Activated CD4-positive, alpha-beta T cell treated with anti-CD3 and anti-CD28 coated beads for 48 hours (primary cell): ENCODE measurements at regions not wholly inside any gene's neighbourhood (a gene's known extent, or its start where the extent isn't known, plus 50 kb on each side); places are given as distances from the start of the nearest gene placed in this dataset.

Experiments used
- DNase-seq: peaks from one replicate; pipeline ENCODE4 v3.0.0-alpha.2; 2020

DNA sequence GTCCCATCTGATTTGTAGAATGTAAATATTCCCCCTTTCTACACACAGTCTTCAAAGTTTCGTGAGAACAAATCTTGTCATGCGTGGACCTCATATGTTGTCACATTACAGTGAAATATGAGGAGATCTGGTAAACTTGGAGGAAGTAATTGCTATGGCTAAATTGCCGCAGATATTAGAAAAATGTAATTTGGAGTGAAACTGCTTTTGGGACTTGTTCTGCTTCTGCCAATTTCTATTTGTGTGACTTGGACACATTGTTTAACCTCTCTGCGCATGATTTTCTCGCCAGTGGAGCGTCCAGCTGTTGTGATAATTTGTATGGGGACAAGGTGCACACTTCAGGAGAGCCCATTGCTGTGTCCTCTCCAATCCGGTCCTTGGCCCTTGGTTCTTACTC, 693.1 kb upstream of the SLC10A2 start:
- no peak for DNase-seq

DNA sequence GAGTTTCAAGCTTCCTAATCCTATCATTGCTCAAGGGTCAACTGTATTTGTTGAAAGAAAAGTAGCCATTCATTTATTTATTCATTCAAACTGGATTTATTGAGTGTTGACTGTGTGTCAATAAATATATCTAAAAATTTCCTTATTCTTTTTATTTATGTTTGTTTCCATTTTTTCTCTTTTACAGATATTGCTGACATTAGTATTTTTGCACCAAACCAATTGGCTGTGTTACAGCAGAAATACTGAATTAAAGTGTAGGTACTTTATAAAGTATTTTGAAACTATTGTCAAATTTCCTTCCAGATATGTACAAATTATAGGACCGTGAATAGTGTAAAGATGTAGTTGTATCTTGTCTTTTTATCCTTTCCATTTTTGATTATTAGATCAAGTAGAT, 692.0 kb upstream of the SLC10A2 start:
- DNase-seq, result no peak

DNA sequence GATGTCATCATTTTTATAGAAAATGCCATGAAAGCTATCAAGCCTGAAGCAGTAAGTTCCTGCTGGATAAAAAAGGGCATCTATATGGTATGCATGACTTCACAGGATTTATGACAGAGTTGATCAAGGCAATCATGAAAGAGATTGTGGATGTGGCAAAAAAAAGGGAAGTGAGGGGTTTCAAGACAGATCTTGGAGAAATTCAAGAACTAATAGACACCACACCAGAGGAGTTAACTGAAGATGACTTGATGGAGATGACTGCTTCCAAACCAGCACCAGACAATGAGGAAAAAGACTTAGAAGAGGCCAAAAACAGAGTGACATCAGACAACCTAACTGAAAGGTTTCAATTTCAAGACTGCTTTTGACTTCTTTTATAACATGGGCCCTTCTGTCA, 691.1 kb upstream of the SLC10A2 start:
- DNase-seq, result no peak

DNA sequence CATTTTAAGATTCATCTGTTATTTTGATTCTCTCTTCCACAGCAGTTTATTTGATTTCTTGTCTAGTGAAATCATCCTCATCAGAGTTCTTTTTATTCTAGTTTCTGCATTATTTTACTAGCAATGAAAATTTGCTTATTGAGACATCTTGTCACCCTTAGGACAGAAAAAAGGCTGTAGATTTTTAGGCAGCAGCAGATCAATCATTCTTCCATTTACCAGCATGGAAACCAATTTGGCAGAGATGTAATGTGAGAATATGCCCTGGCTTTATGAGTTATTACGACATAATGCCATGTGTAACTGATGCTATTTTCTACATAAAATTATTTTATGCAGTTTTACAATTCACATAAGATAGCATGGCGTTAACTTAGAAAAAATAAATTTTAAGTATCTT, 688.6 kb upstream of the SLC10A2 start:
- no peak for DNase-seq

DNA sequence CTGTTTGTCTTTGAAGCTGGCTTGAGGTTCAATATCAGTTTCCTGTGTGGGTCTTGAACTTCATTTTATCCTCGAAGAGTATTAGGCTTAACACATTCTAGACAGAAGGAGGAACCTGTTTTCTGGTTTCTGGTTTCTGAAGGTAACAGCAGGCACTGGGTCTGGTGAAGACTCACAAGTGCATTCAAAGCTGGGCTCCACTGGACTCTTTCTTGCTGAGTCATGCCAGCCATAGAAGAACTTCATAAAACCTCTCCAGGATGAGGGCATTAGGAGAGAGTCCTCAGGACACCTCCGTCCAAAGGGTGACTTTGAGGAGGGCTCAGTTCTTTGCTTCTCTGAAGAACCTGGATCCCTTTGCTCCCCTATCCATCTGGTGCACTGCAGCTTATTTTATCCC, 668.6 kb upstream of the SLC10A2 start:
- no peak for DNase-seq

DNA sequence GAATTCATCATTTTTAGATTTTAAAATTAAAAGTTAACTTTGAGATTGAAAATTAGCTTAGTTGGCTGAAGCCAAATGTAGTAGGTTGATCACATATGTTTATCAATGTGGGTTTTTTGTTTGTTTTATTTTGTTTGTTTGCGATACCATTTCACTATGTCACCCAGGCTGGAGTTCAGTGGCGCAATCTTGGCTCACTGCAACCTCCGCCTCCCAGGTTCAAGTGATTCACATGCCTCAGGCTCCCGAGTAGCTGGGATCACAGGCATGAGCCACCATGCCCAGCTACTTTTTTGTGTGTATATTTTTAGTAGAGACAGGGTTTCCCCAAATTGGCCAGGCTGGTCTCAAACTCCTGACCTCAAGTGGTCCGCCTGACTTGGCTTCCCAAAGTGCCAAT, 665.7 kb upstream of the SLC10A2 start:
- DNase-seq, result no peak

DNA sequence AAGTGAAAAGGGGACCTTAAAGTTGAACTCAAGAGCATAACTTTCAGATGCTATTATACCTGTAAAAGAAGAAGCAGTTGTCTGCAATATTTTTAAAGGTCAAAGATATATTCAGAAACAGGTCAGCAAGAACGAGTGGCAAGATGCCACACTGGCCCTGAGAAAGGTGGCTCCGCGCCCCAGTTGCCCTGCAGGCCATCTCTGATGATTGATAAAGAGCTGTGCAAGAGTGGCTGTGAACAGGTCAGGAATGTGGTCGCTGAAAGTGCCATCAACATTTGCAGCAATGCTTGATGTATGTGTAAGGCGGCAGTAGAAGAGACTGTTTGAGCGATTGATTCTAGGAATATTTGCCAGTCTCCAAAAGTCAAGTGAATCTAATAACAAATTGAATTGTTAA, 664.2 kb upstream of the SLC10A2 start:
- no peak for DNase-seq

DNA sequence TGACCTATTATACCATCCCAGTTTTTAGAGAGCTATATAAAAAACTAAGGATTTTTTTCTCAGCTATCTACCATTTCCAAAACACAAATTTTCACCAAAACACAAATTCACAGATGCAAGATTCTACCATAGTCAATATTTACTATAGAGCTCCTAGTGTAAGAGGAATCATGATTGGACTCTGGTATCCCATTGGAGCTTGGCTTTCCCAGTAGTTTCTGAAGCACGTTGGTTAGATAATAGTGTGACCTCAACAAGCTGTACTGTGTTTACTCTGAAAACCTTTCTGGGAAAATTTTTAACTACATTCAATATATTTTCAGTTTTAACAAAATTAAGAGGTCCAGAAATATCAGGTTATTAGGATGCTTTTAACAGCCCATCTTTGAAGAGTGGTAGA, 660.6 kb upstream of the SLC10A2 start:
- no peak for DNase-seq

DNA sequence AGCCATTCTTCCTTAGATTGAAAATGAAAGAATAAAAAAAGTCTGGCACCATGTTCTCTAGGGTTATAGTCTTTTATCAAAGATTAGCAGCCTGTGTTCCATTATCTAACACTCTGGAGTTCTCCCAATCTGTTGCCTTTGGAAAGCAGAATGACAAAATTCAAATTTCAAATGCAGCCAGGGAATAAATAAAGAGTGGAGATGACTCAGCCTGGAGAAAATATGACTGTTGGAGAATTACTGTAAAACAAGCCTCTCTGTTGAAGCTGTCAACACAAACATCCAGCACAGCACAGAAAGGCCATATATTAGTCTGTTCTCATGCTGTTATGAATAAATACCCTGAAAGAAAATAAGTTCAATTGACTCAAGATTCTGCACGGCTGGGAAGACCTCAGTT, 650.5 kb upstream of the SLC10A2 start:
- no peak for DNase-seq

DNA sequence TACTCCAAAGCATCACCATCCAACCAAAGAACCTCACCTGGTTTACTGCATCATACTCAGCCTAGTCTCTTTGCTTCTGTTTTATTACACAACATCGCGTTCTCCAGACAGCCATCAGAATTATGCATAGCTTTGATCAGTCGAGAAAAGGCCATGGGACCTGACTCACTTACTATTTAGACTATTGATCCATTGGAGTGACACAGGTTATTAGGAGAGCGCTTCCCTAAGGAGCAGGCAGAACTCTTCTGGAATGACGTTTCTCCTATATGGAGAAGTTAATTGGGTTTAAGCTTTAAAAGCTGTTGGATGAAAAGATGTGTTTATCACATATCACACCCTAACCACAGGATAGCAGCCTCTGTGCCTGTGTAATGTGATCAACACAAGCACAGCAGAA, 649.1 kb upstream of the SLC10A2 start:
- DNase-seq, result no peak

DNA sequence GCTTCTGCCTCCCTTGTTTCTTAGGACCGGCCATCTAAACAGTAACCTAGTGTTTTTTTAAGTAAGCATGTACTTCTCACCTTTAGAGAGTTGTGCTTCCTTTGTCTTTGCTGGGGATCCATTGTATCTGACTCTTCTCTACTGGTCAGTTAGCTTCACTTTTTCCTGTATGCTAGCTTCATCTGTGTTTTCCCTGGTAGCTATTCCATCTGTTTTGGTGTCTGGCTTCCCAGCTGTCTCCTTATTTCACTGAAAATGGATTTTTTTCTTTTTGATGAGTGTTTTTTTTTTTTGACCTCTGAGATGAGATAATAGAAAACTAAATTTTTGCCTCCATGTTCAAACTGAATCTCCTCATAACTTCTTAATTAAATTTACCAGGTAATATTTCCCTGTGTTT, 637.0 kb upstream of the SLC10A2 start:
- DNase-seq, result no peak

DNA sequence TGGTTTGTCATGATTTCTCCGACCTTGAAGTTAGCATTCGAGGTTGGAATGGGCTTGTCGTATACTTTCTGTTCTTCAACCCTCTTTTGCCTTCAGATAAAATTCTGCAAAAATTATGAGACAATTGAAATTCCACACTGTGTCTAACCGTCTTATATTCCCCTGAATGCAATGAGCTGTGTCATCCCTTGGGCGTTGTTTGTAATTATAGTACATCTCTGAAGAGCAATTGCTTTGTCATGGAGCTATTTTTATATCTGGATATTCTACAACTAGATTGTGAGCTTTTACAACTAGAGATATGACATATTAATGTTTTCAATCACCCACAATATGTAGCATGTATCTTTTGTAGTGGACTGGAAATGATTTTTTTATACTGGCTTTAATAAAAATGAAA, 631.8 kb upstream of the SLC10A2 start:
- no peak for DNase-seq

DNA sequence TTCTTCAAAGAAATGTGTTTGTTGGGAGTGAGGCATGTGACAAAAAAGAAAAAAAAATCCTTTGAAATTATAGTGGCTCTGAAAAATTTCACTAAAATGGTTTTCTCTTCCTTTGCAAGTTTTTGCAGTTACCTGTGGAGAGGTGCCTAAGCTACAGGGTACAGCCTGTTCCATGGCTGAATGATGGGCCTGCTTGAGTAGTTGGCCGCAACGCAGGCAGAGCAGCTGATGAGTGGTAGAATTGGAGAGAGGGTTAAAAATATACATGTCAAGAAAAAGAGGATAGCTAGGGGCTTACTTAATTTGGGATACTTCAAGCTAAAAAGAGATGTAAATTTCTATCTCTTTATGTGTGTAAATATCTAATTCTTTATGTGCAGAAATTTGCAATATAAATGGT, 629.1 kb upstream of the SLC10A2 start:
- no peak for DNase-seq

DNA sequence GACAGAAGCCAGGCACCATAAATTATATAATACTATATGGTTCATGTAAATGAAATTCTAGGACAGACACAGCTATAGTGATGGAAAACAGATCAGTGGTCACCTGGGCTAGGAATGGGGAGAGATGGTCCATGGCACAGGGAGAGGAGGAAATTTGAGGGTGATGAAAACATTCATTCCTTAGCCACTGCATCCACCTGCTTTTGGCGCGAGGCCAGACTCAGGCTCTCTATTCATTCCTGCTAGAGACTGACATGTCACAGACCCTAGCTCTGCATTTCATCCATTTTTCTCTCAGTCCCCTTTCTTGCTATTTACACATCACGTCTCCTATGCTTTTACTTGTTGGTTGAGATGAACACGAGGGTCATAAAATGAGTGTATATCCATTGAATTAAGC, 628.3 kb upstream of the SLC10A2 start:
- DNase-seq, result no peak

DNA sequence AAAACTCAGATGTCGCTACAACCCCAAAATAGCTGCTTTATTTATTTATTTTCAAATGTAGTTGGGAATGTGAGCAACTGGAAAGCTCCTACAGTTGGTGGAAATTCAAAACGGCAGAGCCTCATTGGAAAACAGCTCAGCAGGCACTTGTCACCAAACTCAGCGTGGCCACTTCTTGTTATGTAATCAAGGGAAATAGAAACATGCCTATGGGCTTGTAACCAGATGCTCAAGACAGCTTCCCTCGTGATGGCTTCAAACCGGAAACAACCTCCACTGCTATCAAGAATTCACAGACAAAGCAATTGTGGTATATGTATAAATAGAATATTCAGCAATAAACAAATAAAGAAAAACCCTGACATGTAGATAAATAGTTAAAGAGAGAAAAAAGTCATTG, 627.8 kb upstream of the SLC10A2 start:
- DNase-seq, result no peak

DNA sequence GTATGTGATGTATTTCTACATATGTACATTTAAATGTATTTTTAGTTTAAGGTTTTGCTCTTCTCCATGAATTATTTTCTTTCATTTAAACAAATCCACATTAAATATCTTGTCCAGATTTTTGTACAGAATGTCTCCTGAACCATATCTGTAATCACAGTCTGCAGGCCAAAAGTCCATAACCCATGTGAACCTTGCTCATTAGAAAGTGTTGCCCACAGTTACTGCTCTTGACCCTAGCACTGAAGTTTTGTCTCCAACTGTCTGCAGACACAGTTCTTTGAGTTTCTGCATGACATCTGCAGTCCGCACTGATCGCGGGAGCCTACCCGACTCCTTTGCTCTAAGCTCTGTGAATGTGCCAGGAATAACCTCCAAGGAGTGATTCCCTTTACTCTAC, 626.2 kb upstream of the SLC10A2 start:
- no peak for DNase-seq

DNA sequence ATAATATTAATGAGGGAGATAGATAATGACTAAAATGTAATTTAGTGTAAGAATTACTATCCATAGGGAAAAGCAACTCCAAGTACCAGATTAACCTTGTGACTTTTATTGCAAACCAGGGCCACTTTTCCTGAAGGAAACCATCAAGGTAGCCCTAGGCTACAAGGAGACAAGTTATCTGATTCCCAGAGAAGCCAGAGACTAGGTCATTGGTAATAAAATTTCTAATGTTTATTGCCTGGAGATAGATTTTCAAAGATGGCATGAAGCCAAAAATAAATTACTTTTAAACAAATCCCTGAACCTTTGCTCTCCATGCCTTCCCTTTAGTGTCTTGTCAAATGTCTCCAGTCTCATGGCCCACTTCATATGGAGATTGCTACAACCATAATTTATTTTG, 610.1 kb upstream of the SLC10A2 start:
- no peak for DNase-seq

DNA sequence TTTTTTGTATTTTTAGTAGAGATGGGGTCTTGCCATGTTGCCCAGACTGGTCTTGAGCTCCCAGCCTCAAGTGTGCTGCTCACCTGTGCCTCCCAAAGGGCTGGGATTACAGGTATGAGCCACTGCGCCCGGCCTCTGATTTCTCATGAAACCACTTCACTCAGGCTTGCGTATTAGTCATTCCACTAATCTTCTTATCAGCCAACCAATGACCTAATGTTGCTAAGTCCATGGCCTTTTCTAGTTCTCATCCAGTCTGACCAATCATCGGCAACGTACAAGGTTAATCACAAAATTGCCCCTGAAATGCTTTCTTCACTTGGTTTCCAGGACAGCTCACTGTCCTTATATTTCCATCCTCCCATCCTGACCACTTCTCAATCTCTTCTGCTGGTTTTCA, 605.3 kb upstream of the SLC10A2 start:
- DNase-seq, result no peak

DNA sequence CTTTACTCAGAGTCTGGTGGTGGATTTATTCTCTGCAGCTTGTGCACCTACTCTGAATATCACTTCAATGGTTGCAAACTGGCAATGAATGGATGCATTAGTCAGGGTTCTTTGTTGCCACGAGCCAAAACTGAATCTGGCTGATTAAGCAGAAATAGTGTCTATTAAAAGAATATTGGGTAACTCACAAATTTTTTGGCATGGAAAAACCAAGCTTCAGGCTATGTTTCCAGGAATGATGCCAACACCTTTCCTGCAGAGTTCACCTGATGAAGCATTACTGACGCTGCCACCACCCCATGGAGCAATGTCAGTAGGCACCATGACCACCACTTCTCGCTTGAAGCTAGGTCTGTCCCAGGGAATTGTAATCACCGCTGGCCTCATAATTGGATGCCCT, 597.8 kb upstream of the SLC10A2 start:
- no peak for DNase-seq

DNA sequence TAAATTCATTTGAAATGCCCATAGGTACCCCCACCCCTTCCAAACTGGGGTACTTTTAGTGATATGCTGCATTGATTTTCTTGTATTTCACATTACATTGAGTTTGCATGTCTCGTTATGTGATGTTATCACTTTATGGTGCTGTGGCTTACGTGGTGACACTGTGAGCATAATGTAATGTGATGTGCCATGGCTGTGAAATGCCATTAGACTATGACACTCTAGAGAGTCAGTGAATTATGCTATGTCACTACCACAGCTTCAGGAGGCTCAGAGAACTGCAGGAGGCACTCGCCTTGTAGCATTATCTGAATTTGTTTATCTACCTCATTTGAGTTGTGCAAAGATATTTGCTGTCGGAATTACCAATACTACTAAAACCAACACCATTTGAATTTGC, 590.1 kb upstream of the SLC10A2 start:
- DNase-seq, result no peak

DNA sequence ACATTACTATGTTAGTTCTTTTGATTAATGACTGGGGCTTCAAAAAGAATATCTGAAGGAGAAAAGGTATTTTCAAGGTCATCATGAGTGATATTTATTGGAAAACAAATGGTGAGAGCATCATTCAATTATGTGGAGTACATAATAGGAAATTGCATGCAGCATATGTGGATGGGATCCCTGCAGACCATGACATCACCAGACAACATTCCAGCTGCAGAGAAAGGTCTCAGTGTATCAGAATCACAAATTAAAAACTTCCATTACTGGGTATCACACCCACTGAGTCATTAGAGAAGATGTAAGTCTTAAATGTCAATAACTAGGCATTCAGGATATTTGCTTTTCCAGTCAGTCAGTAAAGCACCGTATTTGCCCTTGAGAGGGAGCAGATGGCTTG, 574.4 kb upstream of the SLC10A2 start:
- no peak for DNase-seq

DNA sequence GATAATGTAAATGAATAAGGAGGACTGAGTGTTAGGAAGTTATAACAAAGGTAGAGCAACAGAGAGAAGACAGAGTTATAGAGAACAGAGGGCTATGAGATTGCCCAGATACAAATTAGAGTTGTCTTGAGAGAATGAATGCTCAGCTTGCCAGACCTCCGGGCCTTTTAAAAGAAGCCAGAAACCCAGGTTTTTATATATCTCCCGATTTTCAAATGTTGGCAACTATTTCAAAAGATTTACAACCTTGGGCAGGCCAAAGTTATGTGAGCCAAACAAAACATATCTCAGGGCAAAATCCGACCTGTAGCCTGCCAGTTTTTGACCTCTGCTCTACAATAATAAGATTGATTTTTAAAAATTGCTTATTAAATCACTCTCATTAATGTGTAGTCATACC, 573.1 kb upstream of the SLC10A2 start:
- no peak for DNase-seq

DNA sequence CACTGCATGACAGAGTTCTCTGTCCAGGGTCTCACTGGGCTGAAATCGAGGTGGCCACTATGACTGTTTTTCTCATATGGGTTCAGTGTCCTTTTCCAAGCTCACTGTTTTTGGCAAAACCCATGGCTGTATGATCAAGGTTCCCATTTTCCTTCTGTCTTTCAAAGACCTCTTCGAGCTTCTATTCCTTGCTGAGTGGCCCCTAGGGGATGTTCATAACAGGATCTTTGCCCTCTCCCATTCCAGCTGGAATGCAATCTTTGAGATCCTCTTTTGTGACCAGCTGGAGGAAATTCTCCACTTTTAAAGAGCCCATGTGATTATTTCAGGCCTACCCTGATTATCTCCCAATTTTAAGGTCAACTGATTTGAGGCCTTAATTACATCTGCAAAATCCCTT, 572.5 kb upstream of the SLC10A2 start:
- no peak for DNase-seq

DNA sequence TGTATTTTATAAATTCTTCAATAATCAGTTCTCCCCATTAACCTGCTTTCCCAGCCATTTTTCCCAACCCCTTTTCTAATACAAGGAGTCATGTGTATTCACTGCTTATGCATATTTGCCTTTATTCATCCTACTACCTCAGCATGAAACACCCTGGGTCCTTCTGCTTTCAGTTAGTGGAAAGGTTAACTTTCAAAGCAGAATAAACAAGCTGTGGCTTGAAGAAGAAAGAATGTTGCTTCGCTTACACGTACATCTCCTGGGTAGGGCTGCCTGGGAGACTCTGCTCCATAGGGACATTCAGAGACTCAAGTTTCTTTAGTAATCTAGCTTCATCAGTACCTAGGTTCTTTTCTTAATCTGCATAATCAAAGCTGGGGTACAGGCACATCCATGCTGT, 567.8 kb upstream of the SLC10A2 start:
- DNase-seq, result no peak

DNA sequence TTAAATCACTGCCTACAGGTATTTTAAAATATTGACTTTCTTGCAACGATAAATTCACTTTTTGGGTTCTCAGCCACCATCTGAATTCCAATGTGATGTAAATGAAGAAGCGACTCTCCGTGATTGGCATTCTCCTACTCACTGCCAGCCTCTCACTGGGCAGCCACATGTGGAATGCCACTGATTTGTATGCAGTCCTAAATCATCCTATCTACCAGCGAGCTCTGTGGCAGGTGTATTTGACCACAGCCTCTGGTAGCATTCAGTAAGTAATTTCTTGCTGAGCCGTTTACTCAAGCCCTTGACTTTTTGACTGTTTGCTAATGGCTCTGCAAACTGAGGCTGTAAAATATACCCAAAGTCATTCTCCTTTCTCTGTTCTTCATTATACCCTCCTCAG, 559.0 kb upstream of the SLC10A2 start:
- DNase-seq, result no peak

DNA sequence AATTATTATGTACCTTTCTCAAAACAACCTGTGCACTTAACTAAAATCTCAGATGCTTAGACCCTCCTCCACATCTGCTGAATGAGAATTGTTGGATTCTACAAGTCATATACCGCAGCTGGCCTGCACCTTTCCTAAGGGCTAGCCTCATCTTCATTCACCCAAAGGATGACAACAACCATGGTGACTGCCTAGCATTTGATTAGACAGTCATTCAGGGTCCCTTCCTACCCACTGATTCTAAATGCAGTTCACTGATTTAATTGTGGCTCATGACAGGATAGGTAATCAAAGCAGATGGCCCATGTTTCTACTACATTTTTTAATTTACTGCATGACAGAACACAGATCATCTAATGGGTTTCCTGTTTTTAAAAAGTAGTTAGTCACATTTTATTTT, 551.9 kb upstream of the SLC10A2 start:
- no peak for DNase-seq

DNA sequence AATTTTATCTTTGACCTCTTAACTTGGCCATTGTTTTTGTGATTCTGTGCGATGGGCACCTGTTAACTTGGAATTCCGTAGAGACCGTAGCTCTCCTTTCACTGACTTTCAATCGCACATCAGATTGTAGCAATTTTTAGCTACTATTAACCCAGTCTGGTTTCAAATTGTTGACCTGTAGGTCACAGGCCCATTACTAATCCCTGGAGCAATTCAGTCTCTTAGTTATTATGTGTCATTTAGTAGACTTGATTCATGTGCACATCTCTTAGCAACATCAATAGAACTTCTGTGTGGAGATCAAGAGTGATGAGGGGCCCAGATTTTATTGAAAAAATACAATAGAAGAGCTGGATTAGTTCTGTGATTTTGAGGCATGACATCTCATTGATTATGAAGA, 549.6 kb upstream of the SLC10A2 start:
- no peak for DNase-seq
